PC-9 (cell line): ENCODE measurements at regions not wholly inside any gene's neighbourhood (a gene's known extent, or its start where the extent isn't known, plus 50 kb on each side); places are given as distances from the start of the nearest gene placed in this dataset.

Experiments used
- BruUV-seq: library from RNA; stranded (reverse); fragments of 400-500 nt; replicated peaks from 2 replicates; lab custom pipeline; 2021; lab: Mats Ljungman, UMichigan
- CTCF ChIA-PET: fragments of 300-600 bp; sonication (Branson Sonifier 250); formaldehyde crosslinking; loops from one replicate; lab custom pipeline; 2022; ENCODE audit warnings: antibody characterized with exemption; lab: Charles Lee
- POLR2A ChIA-PET: fragments of 300-600 bp; sonication (Branson Sonifier 250); formaldehyde crosslinking; loops from one replicate; lab custom pipeline; 2022; ENCODE audit warnings: antibody characterized with exemption; ENCODE audit not compliant: unreplicated experiment; lab: Charles Lee
- DNase-seq, 2 experiments: peaks; one replicate each; pipeline versions ENCODE4 v3.0.0 to v3.0.0-alpha.2; 2015 to 2022; ENCODE audit warnings: mixed read lengths in 1 of 2
- H2AFZ ChIP-seq: fragments of 200-600 bp; sonication (generic); 2 replicates; pipeline ENCODE4 v1.8.1; 2017; ENCODE audit warnings: antibody characterized with exemption
- H3F3A ChIP-seq: fragments of 200-600 bp; sonication (generic); 2 replicates; pipeline ENCODE4 v1.8.1; 2017; ENCODE audit warnings: antibody characterized with exemption, mild to moderate bottlenecking, low read depth; ENCODE audit not compliant: insufficient read depth
- H3K27ac ChIP-seq: fragments of 200-600 bp; sonication (generic); 2 replicates; pipeline ENCODE4 v1.6.1; 2016; ENCODE audit warnings: mixed run types
- H3K27me3 ChIP-seq: fragments of 200-600 bp; sonication (generic); 2 replicates; pipeline ENCODE4 v1.6.1; 2016; ENCODE audit warnings: low read depth, mixed run types; ENCODE audit not compliant: insufficient read depth
- H3K36me3 ChIP-seq: fragments of 200-600 bp; sonication (generic); 2 replicates; pipeline ENCODE4 v1.6.1; 2016; ENCODE audit warnings: low read depth, mixed run types
- H3K4me1 ChIP-seq: fragments of 200-600 bp; sonication (generic); replicated peaks from 2 replicates; pipeline ENCODE4 v1.6.1; 2016; ENCODE audit warnings: mixed run types; ENCODE audit not compliant: insufficient read depth
- H3K4me2 ChIP-seq: fragments of 200-600 bp; sonication (generic); 2 replicates; pipeline ENCODE4 v1.6.1; 2017; ENCODE audit warnings: mixed run types
- H3K4me3 ChIP-seq: fragments of 200-600 bp; sonication (generic); 2 replicates; pipeline ENCODE4 v1.6.1; 2016; ENCODE audit warnings: mixed run types
- H3K79me2 ChIP-seq: fragments of 200-600 bp; sonication (generic); 2 replicates; pipeline ENCODE4 v1.6.1; 2017; ENCODE audit warnings: low read depth, mixed run types
- H3K9me2 ChIP-seq: fragments of 200-600 bp; sonication (generic); 2 replicates; pipeline ENCODE4 v1.8.1; 2017; ENCODE audit warnings: mild to moderate bottlenecking; ENCODE audit not compliant: insufficient read depth
- H3K9me3 ChIP-seq: fragments of 200-600 bp; sonication (generic); 2 replicates; pipeline ENCODE4 v1.8.1; 2016; ENCODE audit warnings: low read depth; ENCODE audit not compliant: insufficient read depth
- H4K20me1 ChIP-seq: fragments of 200-600 bp; sonication (generic); 2 replicates; pipeline ENCODE4 v1.8.1; 2017; ENCODE audit not compliant: insufficient read depth
- EZH2 ChIP-seq: fragments of 200-600 bp; sonication (generic); IDR thresholded peaks from 2 replicates; pipeline ENCODE4 v1.8.0; 2017; ENCODE audit warnings: antibody characterized with exemption, low read depth
- intact Hi-C: fragments of 100-400 bp; cut with micrococcal nuclease; formaldehyde crosslinking; loops from one replicate; pipeline ENCODE4 v1.10.0; 2022; ENCODE audit not compliant: unreplicated experiment
- TF ChIP-seq, protein P1 (sequence below): fragments of 200-600 bp; sonication (generic); conservative IDR thresholded peaks from 2 replicates; pipeline ENCODE4 v1.6.1; 2017; ENCODE audit warnings: mixed run types, antibody characterized with exemption, mild to moderate bottlenecking, moderate library complexity

DNA sequence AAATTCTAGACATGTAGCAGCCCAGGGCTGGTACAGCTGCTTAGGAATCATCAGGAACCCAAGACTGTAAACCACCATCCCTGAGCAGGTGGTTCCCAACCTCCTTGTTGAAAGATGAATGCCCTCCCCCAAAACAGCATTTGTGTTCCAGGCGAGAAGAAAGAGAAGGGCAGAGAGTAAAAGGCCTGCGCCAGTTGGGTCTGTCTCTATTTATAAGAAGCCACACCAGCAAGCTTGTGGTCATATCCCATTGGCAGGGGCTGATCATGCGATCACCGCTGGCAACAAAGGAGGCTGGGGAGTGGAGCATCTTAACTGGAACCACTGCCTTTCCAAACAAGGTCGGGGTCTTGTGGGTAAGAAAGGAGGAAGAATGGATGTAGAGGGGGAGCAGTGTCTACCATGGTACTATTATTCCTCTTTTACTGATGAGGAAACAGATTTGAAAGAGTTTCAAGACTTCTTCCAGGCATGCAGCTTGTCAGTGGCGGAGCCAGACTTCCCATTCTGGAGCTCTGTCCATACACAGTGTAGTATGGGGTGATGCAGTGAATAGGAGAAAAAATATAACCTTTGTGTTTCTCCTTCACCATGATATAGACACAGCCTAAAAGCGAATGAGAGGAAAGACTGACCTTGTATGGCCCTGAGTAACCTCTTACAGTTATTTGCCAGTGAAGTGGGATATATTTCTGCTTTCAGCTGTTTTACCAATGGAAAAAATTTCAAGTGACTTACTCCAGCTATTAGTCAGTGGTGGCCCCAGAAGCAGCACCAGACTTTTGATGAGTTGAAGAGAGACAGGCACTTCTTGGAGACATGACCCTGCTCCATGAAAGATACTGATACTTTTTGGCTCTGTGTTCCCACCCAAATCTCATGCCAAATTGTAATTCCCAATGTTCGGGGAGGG is 222.6 kb downstream of the ABHD5 start:
- Histone ChIP-seq H3K9me3 (no peaks in the 10 kb centered on the region; the same call in 1 of the 2 replicates), H4K20me1 (no peaks in the 10 kb centered on the region), H3K4me1 (no peaks in the 10 kb centered on the region), H3K27me3 (no peaks in the 10 kb centered on the region), H3K4me3 (no peak overlapping the region), H3K9me2 (no peaks in the 10 kb centered on the region), H3K36me3 (no peaks in the 10 kb centered on the region), H3K4me2 (no peak overlapping the region), H3F3A (no peaks in the 10 kb centered on the region), H3K79me2 (no peaks in the 10 kb centered on the region), H3K27ac (no peak overlapping the region), H2AFZ (no peak overlapping the region)
- intact Hi-C loops, result no loop called here
- CTCF ChIA-PET, result no interaction called here
- POLR2A ChIA-PET, result interaction anchor here (0.6 kb wide), 1 partner anchor 684 kb away, joined by 3 read pairs; no protein-coding TSS in a partner anchor
- BruUV-seq, result no TSS peak
- DNase-seq, result no peak
- TF ChIP-seq EZH2, result no peak
- TF ChIP-seq, protein P1, sequence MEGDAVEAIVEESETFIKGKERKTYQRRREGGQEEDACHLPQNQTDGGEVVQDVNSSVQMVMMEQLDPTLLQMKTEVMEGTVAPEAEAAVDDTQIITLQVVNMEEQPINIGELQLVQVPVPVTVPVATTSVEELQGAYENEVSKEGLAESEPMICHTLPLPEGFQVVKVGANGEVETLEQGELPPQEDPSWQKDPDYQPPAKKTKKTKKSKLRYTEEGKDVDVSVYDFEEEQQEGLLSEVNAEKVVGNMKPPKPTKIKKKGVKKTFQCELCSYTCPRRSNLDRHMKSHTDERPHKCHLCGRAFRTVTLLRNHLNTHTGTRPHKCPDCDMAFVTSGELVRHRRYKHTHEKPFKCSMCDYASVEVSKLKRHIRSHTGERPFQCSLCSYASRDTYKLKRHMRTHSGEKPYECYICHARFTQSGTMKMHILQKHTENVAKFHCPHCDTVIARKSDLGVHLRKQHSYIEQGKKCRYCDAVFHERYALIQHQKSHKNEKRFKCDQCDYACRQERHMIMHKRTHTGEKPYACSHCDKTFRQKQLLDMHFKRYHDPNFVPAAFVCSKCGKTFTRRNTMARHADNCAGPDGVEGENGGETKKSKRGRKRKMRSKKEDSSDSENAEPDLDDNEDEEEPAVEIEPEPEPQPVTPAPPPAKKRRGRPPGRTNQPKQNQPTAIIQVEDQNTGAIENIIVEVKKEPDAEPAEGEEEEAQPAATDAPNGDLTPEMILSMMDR, result no peak

DNA sequence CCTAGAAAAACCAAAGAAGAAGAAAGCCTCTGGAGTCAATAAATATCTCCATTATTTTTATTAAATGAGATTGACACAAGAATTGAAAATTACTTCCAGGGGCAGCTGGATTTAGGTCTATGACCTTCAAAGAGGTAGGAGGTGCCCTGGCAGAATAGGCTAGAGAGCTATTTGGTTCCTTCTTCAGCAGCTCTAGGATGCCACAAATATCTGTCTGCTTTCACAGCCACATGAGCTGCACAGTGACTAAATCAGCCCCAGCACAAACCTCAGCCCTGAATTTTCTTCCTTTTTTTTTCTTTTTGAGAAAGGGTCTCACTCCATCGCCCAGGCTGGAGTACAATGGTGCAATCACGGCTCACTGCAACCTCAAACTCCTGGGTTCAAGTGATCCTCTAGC is 223.5 kb downstream of the ABHD5 start:
- no TSS peak for BruUV-seq
- H3K27me3 ChIP-seq, result no peaks in the 10 kb centered on the region
- no peaks in the 10 kb centered on the region for H3K36me3 ChIP-seq
- DNase-seq, result no peak
- no peaks in the 10 kb centered on the region for H3K4me1 ChIP-seq
- no peak overlapping the region for H3K4me3 ChIP-seq
- intact Hi-C loops, result no loop called here
- CTCF ChIA-PET, result no interaction called here
- H3K79me2 ChIP-seq, result no peaks in the 10 kb centered on the region
- H3K27ac ChIP-seq, result no peak overlapping the region
- no peaks in the 10 kb centered on the region; the same call in 1 of the 2 replicates for H3K9me3 ChIP-seq
- no peaks in the 10 kb centered on the region for H4K20me1 ChIP-seq
- POLR2A ChIA-PET, result no interaction called here
- no peaks in the 10 kb centered on the region for H3K9me2 ChIP-seq
- no peak overlapping the region for H2AFZ ChIP-seq
- TF ChIP-seq EZH2, result no peak
- TF ChIP-seq, protein P1, result no peak
- H3K4me2 ChIP-seq, result no peak overlapping the region
- no peaks in the 10 kb centered on the region for H3F3A ChIP-seq

- H3F3A ChIP-seq, result no peaks in the 10 kb centered on the region
- CTCF ChIA-PET, result no interaction called here
- no peaks in the 10 kb centered on the region for H3K27me3 ChIP-seq
- intact Hi-C loops, result no loop called here
- H3K4me1 ChIP-seq, result no peaks in the 10 kb centered on the region
- no peak overlapping the region for H2AFZ ChIP-seq
- H3K4me2 ChIP-seq, result no peak overlapping the region
- no peaks in the 10 kb centered on the region for H3K9me2 ChIP-seq
- no peaks in the 10 kb centered on the region for H3K36me3 ChIP-seq
- TF ChIP-seq, protein P1, result no peak
- TF ChIP-seq EZH2, result no peak
- no peak overlapping the region for H3K4me3 ChIP-seq
- no peak for DNase-seq
- BruUV-seq, result no TSS peak
- no peak overlapping the region for H3K27ac ChIP-seq
- no peaks in the 10 kb centered on the region for H4K20me1 ChIP-seq
- no peaks in the 10 kb centered on the region; the same call in 1 of the 2 replicates for H3K9me3 ChIP-seq
- POLR2A ChIA-PET, result no interaction called here
- no peaks in the 10 kb centered on the region for H3K79me2 ChIP-seq
These were observed 224.8 kb downstream of the ABHD5 start for GRCh38 chr3:43915546-43915945.
